Neutrophil (primary cell): ENCODE measurements at regions not wholly inside any gene's neighbourhood (a gene's known extent, or its start where the extent isn't known, plus 50 kb on each side); places are given as distances from the start of the nearest gene placed in this dataset.
"Not testable (repeated sequence)": the region's sequence is repeated elsewhere in the genome, so short reads cannot be mapped to it uniquely, and the experiment has no call there.

ENCODE experiments used
- H3K27ac ChIP-seq: fragments of 200-600 bp; sonication (generic); 2 replicates; pipeline ENCODE4 v1.5.1; 2016; ENCODE audit warnings: mild to moderate bottlenecking, moderate library complexity
- H3K27me3 ChIP-seq: fragments of 200-600 bp; sonication (generic); 2 replicates; pipeline ENCODE4 v1.6.0; 2016; ENCODE audit warnings: mild to moderate bottlenecking
- H3K36me3 ChIP-seq: fragments of 200-600 bp; sonication (generic); 2 replicates; pipeline ENCODE4 v1.5.1; 2017
- H3K4me1 ChIP-seq, 2 experiments: fragments of 200-600 bp in 1 of 2; sonication (generic) in 1 of 2; 1 replicate in 1 of 2; 2 replicates in 1 of 2; pipeline versions ENCODE4 v1.5.1 to v1.6.1; 2013 to 2016; ENCODE audit warnings: low read depth in 1 of 2, low read length in 1 of 2, mild to moderate bottlenecking in 1 of 2, moderate library complexity in 1 of 2; ENCODE audit not compliant: control insufficient read depth in 1 of 2, insufficient read depth in 1 of 2
- H3K4me3 ChIP-seq, 2 experiments: fragments of 200-600 bp in 1 of 2; sonication (generic) in 1 of 2; 1 replicate in 1 of 2; 2 replicates in 1 of 2; pipeline ENCODE4 v1.5.1; 2013 to 2016; ENCODE audit warnings: low read depth in 1 of 2, low read length in 1 of 2, mild to moderate bottlenecking in 1 of 2, moderate library complexity in 1 of 2
- H3K9me3 ChIP-seq: fragments of 200-600 bp; sonication (generic); 2 replicates; pipeline ENCODE4 v1.5.1; 2016
- CTCF ChIP-seq: fragments of 200-600 bp; sonication (generic); IDR thresholded peaks from 2 replicates; pipeline ENCODE4 v1.5.1; 2016; ENCODE audit warnings: antibody characterized with exemption

- Histone ChIP-seq H3K4me1 (no peaks in the 10 kb centered on the region), H3K4me3 (no peak overlapping the region), H3K9me3 (no peaks in the 10 kb centered on the region), H3K36me3 (no peaks in the 10 kb centered on the region), H3K27me3 (no peaks in the 10 kb centered on the region), H3K27ac (no peak overlapping the region)
- TF ChIP-seq CTCF, result no peak
Measured at GRCh38 chr2:36137612-36138011, 218.0 kb upstream of the CRIM1 start.

- H3K4me3 ChIP-seq, result no peak overlapping the region
- H3K9me3 ChIP-seq, result no peaks in the 10 kb centered on the region
- no peak for TF ChIP-seq CTCF
- no peak overlapping the region for H3K27ac ChIP-seq
- H3K27me3 ChIP-seq, result no peaks in the 10 kb centered on the region
- no peaks in the 10 kb centered on the region for H3K4me1 ChIP-seq
- H3K36me3 ChIP-seq, result no peaks in the 10 kb centered on the region
Measured at GRCh38 chr2:36134281-36134680, 221.3 kb upstream of the CRIM1 start.

- H3K36me3 ChIP-seq, result no peaks in the 10 kb centered on the region
- no peak for TF ChIP-seq CTCF
- H3K9me3 ChIP-seq, result no peaks in the 10 kb centered on the region
- no peaks in the 10 kb centered on the region for H3K4me1 ChIP-seq
- H3K27me3 ChIP-seq, result no peaks in the 10 kb centered on the region
- H3K27ac ChIP-seq, result no peak overlapping the region
- H3K4me3 ChIP-seq, result no peak overlapping the region
Measured at GRCh38 chr2:36128359-36128758, 227.2 kb upstream of the CRIM1 start.

- Histone ChIP-seq H3K36me3 (no peaks in the 10 kb centered on the region), H3K27me3 (no peaks in the 10 kb centered on the region), H3K4me3 (no peak overlapping the region), H3K9me3 (no peaks in the 10 kb centered on the region), H3K27ac (no peak overlapping the region), H3K4me1 (no peaks in the 10 kb centered on the region)
- no peak for TF ChIP-seq CTCF
Measured at GRCh38 chr2:36125702-36126101, 229.9 kb upstream of the CRIM1 start.

GRCh38 chr2:36123995-36124394 lies 231.6 kb upstream of the CRIM1 start:
- no peak overlapping the region for H3K4me3 ChIP-seq
- TF ChIP-seq CTCF, result no peak
- H3K27me3 ChIP-seq, result no peaks in the 10 kb centered on the region
- no peaks in the 10 kb centered on the region for H3K9me3 ChIP-seq
- no peak overlapping the region for H3K27ac ChIP-seq
- no peaks in the 10 kb centered on the region for H3K36me3 ChIP-seq
- no peaks in the 10 kb centered on the region for H3K4me1 ChIP-seq

- Histone ChIP-seq H3K27ac (no peak overlapping the region), H3K27me3 (no peaks in the 10 kb centered on the region)
- no peak for TF ChIP-seq CTCF
Measured at GRCh38 chr2:36097022-36097421, 258.6 kb upstream of the CRIM1 start.

GRCh38 chr2:36091844-36092741 lies 263.5 kb upstream of the CRIM1 start:
- not testable (repeated sequence) for H3K4me3 ChIP-seq, H3K27me3 ChIP-seq, H3K4me1 ChIP-seq, H3K36me3 ChIP-seq, H3K9me3 ChIP-seq, H3K27ac ChIP-seq

More at GRCh38 chr2:36097022-36097421, 258.6 kb upstream of the CRIM1 start:
- Histone ChIP-seq H3K36me3 (no peaks in the 10 kb centered on the region), H3K4me1 (no peaks in the 10 kb centered on the region), H3K9me3 (no peaks in the 10 kb centered on the region), H3K4me3 (no peak overlapping the region)
